ENCODE measurements at regions not wholly inside any gene's neighbourhood (a gene's known extent, or its start where the extent isn't known, plus 50 kb on each side); places are given as distances from the start of the nearest gene placed in this dataset.

DNA sequence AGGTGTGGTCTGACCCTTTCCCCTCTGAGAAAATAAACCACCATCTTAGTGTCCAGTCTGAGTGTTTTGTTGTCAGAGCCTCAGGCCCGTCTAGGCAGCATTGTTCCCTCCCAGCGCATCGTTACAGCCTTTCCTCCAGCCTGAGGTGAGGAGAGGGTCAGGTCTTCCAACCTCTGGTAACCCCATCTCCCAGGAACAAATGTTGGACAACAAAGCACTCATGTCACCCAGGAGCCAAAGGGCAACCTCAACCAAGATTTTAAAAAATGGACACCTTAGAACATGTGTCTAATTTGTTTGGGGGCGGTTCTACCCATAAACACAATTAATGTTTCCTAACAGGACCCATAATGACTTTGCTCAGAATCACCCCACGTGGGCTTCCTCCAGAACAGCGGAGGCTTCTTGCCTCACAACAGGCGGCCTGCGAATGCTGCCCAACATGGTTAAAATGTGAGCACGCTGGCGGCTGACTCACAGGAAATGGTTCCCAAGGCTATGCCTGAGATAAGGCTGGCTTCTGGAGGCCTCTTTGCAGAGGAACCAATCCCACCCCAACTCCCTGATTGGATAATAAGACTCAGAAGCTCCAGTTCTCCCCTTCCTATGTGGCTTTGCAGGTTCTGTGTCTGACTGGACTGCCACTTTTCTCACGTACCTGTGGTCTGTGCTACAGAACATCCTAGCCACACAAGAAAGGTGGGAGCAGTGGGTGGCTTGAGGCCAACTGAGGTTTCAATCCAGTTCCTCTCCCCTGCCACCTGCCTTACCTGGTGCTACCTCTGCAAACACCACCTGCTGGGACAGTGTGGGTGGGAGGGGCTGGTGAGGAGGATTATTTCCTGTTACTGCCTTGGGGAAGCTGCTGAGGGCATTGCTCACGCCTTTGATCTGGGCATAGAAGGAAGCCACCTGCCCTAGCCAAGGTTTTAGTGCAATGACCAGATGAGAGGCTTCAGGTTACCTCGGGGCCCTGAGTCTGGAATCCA is 108.8 kb downstream of the B3GNT2 start (continued):
- TF ChIP-seq, protein P1, sequence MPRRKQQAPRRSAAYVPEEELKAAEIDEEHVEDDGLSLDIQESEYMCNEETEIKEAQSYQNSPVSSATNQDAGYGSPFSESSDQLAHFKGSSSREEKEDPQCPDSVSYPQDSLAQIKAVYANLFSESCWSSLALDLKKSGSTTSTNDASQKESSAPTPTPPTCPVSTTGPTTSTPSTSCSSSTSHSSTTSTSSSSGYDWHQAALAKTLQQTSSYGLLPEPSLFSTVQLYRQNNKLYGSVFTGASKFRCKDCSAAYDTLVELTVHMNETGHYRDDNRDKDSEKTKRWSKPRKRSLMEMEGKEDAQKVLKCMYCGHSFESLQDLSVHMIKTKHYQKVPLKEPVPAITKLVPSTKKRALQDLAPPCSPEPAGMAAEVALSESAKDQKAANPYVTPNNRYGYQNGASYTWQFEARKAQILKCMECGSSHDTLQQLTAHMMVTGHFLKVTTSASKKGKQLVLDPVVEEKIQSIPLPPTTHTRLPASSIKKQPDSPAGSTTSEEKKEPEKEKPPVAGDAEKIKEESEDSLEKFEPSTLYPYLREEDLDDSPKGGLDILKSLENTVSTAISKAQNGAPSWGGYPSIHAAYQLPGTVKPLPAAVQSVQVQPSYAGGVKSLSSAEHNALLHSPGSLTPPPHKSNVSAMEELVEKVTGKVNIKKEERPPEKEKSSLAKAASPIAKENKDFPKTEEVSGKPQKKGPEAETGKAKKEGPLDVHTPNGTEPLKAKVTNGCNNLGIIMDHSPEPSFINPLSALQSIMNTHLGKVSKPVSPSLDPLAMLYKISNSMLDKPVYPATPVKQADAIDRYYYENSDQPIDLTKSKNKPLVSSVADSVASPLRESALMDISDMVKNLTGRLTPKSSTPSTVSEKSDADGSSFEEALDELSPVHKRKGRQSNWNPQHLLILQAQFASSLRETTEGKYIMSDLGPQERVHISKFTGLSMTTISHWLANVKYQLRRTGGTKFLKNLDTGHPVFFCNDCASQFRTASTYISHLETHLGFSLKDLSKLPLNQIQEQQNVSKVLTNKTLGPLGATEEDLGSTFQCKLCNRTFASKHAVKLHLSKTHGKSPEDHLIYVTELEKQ (CRISPR knock-in tag; IDR thresholded peaks at IDR 0.05): peak; percentile 36; the same call in 1 of the 2 replicates
- TF ChIP-seq PPARD (CRISPR knock-in tag; IDR thresholded peaks at IDR 0.05): no peak
- peak; percentile 55; the same call in 1 of the 2 replicates for TF ChIP-seq SMARCC2 (IDR thresholded peaks at IDR 0.05; ENCODE audit: low read depth)
- TF ChIP-seq RAD21 (CRISPR knock-in tag; conservative IDR thresholded peaks at IDR 0.05 in 1 of 2, IDR thresholded peaks at IDR 0.05 in 1 of 2): peak in 1 of 2 experiments; percentile 13; a peak in 1 of 4 replicates
- TF ChIP-seq ZNF3 (CRISPR knock-in tag; IDR thresholded peaks at IDR 0.05): no peak
- TF ChIP-seq SMAD1 (IDR thresholded peaks at IDR 0.05; ENCODE audit: low read depth, low read length, partially characterized antibody): no peak
- TF ChIP-seq, protein P2, sequence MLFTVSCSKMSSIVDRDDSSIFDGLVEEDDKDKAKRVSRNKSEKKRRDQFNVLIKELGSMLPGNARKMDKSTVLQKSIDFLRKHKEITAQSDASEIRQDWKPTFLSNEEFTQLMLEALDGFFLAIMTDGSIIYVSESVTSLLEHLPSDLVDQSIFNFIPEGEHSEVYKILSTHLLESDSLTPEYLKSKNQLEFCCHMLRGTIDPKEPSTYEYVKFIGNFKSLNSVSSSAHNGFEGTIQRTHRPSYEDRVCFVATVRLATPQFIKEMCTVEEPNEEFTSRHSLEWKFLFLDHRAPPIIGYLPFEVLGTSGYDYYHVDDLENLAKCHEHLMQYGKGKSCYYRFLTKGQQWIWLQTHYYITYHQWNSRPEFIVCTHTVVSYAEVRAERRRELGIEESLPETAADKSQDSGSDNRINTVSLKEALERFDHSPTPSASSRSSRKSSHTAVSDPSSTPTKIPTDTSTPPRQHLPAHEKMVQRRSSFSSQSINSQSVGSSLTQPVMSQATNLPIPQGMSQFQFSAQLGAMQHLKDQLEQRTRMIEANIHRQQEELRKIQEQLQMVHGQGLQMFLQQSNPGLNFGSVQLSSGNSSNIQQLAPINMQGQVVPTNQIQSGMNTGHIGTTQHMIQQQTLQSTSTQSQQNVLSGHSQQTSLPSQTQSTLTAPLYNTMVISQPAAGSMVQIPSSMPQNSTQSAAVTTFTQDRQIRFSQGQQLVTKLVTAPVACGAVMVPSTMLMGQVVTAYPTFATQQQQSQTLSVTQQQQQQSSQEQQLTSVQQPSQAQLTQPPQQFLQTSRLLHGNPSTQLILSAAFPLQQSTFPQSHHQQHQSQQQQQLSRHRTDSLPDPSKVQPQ (CRISPR knock-in tag; IDR thresholded peaks at IDR 0.05; ENCODE audit: borderline replicate concordance): 0 out of 2 replicates have a peak, but pooled peaks have one; percentile 6
- no peak for TF ChIP-seq ZNF561 (CRISPR knock-in tag; conservative IDR thresholded peaks at IDR 0.05)
- TF ChIP-seq, protein P3, sequence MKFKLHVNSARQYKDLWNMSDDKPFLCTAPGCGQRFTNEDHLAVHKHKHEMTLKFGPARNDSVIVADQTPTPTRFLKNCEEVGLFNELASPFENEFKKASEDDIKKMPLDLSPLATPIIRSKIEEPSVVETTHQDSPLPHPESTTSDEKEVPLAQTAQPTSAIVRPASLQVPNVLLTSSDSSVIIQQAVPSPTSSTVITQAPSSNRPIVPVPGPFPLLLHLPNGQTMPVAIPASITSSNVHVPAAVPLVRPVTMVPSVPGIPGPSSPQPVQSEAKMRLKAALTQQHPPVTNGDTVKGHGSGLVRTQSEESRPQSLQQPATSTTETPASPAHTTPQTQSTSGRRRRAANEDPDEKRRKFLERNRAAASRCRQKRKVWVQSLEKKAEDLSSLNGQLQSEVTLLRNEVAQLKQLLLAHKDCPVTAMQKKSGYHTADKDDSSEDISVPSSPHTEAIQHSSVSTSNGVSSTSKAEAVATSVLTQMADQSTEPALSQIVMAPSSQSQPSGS (CRISPR knock-in tag; IDR thresholded peaks at IDR 0.05): no peak
- TF ChIP-seq FOXA3 (CRISPR knock-in tag; conservative IDR thresholded peaks at IDR 0.05 in 1 of 2, IDR thresholded peaks at IDR 0.05 in 1 of 2): no peak; a peak in 1 of 4 replicates
